Activated naive CD4-positive, alpha-beta T cell treated with anti-CD3 and anti-CD28 coated beads, Interleukin-2, amount 10 ng/mL, durations not matched to agents 7 days and 5 days (primary cell): ENCODE measurements at regions not wholly inside any gene's neighbourhood (a gene's known extent, or its start where the extent isn't known, plus 50 kb on each side); places are given as distances from the start of the nearest gene placed in this dataset.

ENCODE experiments used
- CTCF ChIA-PET: fragments of 350-600 bp; sonication (Branson Sonifier 250); formaldehyde crosslinking; loops from one replicate; lab custom pipeline; 2021; ENCODE audit warnings: antibody characterized with exemption; lab: Charles Lee
- DNase-seq: peaks from one replicate; pipeline ENCODE4 v3.0.0-alpha.2; 2020
- H3K27ac Mint-ChIP-seq: one replicate; pipeline ENCODE4 v1.8.0; 2021; ENCODE audit warnings: mild to moderate bottlenecking, moderate library complexity, mixed read lengths
- H3K27me3 Mint-ChIP-seq: one replicate; pipeline ENCODE4 v1.8.0; 2021; ENCODE audit warnings: mild to moderate bottlenecking, mixed read lengths
- H3K36me3 Mint-ChIP-seq: one replicate; pipeline ENCODE4 v1.8.0; 2021; ENCODE audit warnings: mixed read lengths
- H3K4me1 Mint-ChIP-seq: one replicate; pipeline ENCODE4 v1.8.0; 2021; ENCODE audit warnings: mixed read lengths
- H3K4me3 Mint-ChIP-seq: one replicate; pipeline ENCODE4 v1.8.0; 2021; ENCODE audit warnings: mild to moderate bottlenecking, moderate library complexity, mixed read lengths
- H3K9me3 Mint-ChIP-seq: one replicate; pipeline ENCODE4 v1.8.0; 2021; ENCODE audit warnings: mixed read lengths

DNA sequence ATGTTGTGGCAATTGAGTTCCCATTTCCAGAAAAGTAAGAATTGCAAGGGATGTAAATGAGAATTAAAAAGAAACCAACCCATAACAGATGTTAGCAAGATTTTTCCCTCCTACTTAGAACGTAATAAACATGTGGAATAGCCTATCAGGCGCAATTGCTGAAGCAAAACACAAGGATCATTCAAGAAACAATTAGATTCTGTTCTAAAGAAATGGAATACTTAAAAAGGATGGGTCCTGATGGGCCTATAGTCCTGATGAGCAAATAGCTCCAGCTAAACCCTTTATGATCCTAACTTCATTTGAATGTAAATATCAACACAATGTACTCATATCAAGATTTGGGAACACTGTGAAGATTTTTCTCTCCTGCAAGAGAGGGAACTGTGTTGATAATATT, 771.0 kb upstream of the CDH7 start:
- CTCF ChIA-PET, result no interaction called here
- Mint-ChIP-seq H3K36me3 (no peaks in the 10 kb centered on the region), H3K9me3 (peaks cover 4% of the 10 kb centered on the region), H3K4me3 (no peak overlapping the region), H3K4me1 (no peaks in the 10 kb centered on the region), H3K27me3 (no peaks in the 10 kb centered on the region), H3K27ac (no peak overlapping the region)
- no peak for DNase-seq

DNA sequence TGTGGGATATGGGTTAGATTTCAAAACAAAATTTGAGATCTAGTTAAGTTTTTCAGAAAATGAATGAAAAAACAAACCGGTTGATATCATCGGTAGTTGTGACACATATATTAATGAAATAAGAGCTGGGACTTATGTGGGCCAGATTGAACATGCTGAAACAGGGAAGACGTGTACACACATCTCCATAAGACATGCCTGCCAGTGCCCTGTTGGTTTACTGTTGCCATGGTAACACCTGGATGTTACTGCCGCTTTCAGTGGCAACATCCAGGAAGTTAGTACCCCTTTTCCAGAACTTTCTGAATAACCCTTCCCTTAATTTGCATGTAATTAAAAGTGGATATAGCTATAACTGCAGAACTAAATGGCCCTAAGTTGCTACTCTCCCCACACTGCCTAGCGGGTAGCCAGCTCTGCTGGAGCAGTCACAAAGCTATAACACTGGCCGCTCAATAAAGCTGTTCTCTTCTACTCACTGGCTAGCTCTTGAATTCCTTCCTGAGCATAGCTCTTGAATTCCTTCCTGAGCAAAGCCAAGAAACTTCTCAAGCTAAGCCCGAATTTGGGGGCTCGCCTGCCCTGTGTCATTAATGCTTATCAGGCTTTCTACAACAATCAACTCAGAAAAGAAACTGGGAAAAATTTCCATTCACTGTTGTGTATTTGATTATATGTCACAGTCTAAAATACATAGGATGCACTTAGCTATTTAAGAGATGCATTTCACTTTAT, 776.3 kb upstream of the CDH7 start:
- peaks cover 3% of the 10 kb centered on the region for H3K9me3 Mint-ChIP-seq
- no peak for DNase-seq
- CTCF ChIA-PET, result no interaction called here

GRCh38 chr18:64972545-64972944, 778.3 kb upstream of the CDH7 start:
- no peaks in the 10 kb centered on the region for H3K4me1 Mint-ChIP-seq
- no peaks in the 10 kb centered on the region for H3K27me3 Mint-ChIP-seq
- CTCF ChIA-PET, result no interaction called here
- no peak overlapping the region for H3K27ac Mint-ChIP-seq
- no peak for DNase-seq
- peaks cover 3% of the 10 kb centered on the region for H3K9me3 Mint-ChIP-seq
- H3K4me3 Mint-ChIP-seq, result no peak overlapping the region
- no peaks in the 10 kb centered on the region for H3K36me3 Mint-ChIP-seq

More for the DNA sequence above, 776.3 kb upstream of the CDH7 start:
- H3K36me3 Mint-ChIP-seq, result no peaks in the 10 kb centered on the region
- no peak overlapping the region for H3K27ac Mint-ChIP-seq
- H3K4me1 Mint-ChIP-seq, result no peaks in the 10 kb centered on the region
- no peak overlapping the region for H3K4me3 Mint-ChIP-seq
- no peaks in the 10 kb centered on the region for H3K27me3 Mint-ChIP-seq

DNA sequence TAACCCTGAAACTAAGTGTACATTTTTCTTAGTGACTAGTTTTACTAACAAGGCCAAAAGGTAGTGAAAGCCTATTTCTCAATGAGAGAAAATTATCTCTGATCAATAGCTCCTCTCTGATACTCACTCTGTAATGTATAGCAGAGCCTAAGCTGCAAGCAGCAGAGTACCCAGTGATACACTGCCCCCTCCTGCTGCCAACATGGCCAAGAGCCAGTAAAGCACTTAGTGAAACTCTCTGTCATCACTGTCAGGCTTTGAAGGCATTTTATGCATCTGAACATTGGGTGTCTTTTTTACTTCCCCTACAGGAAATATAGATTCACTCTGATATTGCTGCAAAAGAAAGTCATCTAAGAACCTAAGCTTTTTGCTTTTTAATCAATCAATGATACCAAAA, 784.1 kb upstream of the CDH7 start:
- no peak for DNase-seq
- Mint-ChIP-seq H3K27me3 (no peaks in the 10 kb centered on the region), H3K27ac (no peak overlapping the region), H3K36me3 (no peaks in the 10 kb centered on the region), H3K4me3 (no peak overlapping the region), H3K4me1 (no peaks in the 10 kb centered on the region), H3K9me3 (no peaks in the 10 kb centered on the region)
- CTCF ChIA-PET, result no interaction called here

DNA sequence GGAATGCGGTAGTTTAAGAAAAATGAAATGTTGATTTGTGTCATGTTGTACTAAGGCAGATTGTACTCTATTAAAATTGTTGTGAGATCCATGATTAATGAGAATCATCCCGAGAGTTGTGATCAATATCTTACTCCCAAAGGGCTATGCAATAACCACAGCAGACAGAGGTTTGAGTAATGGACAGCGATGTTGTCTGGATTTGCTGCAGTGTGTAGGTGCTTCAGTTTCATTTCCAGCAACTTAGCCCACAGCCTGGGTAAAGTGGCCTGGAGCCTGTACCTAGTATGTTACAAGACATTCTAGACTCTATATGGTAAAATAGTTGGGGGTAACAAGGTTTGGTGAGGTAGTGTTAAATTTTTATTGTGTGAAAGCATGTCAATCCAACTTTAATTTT, 794.3 kb upstream of the CDH7 start:
- no peak overlapping the region for H3K4me3 Mint-ChIP-seq
- H3K27me3 Mint-ChIP-seq, result no peaks in the 10 kb centered on the region
- H3K9me3 Mint-ChIP-seq, result peaks cover 2% of the 10 kb centered on the region
- H3K27ac Mint-ChIP-seq, result no peak overlapping the region
- CTCF ChIA-PET, result no interaction called here
- H3K4me1 Mint-ChIP-seq, result no peaks in the 10 kb centered on the region
- H3K36me3 Mint-ChIP-seq, result no peaks in the 10 kb centered on the region
- DNase-seq, result no peak

GRCh38 chr18:64949885-64950284, 800.9 kb upstream of the CDH7 start:
- Mint-ChIP-seq H3K4me1 (no peaks in the 10 kb centered on the region), H3K4me3 (no peak overlapping the region), H3K27ac (no peak overlapping the region), H3K36me3 (no peaks in the 10 kb centered on the region), H3K27me3 (no peaks in the 10 kb centered on the region), H3K9me3 (peaks cover 24% of the 10 kb centered on the region)
- no peak for DNase-seq
- CTCF ChIA-PET, result no interaction called here

- no peak for DNase-seq
- H3K36me3 Mint-ChIP-seq, result no peaks in the 10 kb centered on the region
- H3K4me1 Mint-ChIP-seq, result no peaks in the 10 kb centered on the region
- no peaks in the 10 kb centered on the region for H3K27me3 Mint-ChIP-seq
- H3K27ac Mint-ChIP-seq, result no peak overlapping the region
- H3K4me3 Mint-ChIP-seq, result no peak overlapping the region
- peaks cover 8% of the 10 kb centered on the region for H3K9me3 Mint-ChIP-seq
- CTCF ChIA-PET, result no interaction called here
Measured at GRCh38 chr18:64936671-64937070, 787.8 kb upstream of the LINC00305 start.

GRCh38 chr18:64929036-64929435, 780.1 kb upstream of the LINC00305 start:
- Mint-ChIP-seq H3K4me3 (no peak overlapping the region), H3K36me3 (no peaks in the 10 kb centered on the region), H3K27me3 (no peaks in the 10 kb centered on the region), H3K9me3 (peaks cover 4% of the 10 kb centered on the region), H3K4me1 (no peaks in the 10 kb centered on the region), H3K27ac (no peak overlapping the region)
- CTCF ChIA-PET, result no interaction called here
- DNase-seq, result no peak

- Mint-ChIP-seq H3K4me3 (no peak overlapping the region), H3K27me3 (no peaks in the 10 kb centered on the region), H3K36me3 (no peaks in the 10 kb centered on the region), H3K4me1 (no peaks in the 10 kb centered on the region), H3K9me3 (peaks cover 5% of the 10 kb centered on the region), H3K27ac (no peak overlapping the region)
- DNase-seq, result no peak
- CTCF ChIA-PET, result no interaction called here
Measured at GRCh38 chr18:64919971-64920570, 771.2 kb upstream of the LINC00305 start.

DNA sequence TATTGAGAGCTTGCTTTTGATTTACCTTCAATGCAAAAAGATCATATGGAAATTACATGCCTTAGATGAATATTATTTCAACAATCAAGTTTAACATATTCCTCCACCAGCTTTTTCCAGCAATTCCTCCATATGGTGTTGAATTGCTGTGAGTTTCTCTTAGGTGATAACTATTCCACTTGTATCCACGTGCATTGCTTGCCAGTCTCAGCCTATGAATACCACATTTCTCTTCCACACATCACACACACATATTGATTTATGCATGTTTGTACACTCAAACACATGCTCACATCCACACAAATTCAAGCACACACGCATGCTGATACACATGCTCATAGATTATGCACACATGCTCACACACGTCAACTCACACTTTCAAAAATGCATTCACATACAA, 770.0 kb upstream of the LINC00305 start:
- no peaks in the 10 kb centered on the region for H3K4me1 Mint-ChIP-seq
- no peak overlapping the region for H3K27ac Mint-ChIP-seq
- H3K9me3 Mint-ChIP-seq, result peaks cover 5% of the 10 kb centered on the region
- CTCF ChIA-PET, result no interaction called here
- H3K4me3 Mint-ChIP-seq, result no peak overlapping the region
- no peaks in the 10 kb centered on the region for H3K27me3 Mint-ChIP-seq
- no peak for DNase-seq
- no peaks in the 10 kb centered on the region for H3K36me3 Mint-ChIP-seq

DNA sequence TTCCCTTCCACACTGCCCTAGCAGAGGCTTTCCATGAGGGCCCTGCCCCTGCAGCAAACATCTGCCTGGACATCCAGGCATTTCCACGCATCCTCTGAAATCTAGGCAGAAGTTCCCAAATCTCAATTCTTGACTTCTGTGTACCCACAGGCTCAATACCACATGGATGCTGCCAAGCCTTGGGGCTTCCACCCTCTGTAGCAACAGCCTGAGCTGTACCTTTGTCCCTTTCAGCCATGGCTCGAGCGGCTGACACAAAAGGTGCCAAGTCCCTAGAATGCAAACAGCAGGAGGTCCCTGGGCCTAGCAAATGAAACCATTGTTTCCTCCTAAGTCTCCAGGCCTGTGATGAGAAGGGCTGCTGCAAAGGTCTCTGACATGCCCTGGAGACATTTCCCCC, 744.5 kb upstream of the LINC00305 start:
- no peaks in the 10 kb centered on the region for H3K27me3 Mint-ChIP-seq
- H3K4me1 Mint-ChIP-seq, result no peaks in the 10 kb centered on the region
- DNase-seq, result no peak
- H3K9me3 Mint-ChIP-seq, result peaks cover 8% of the 10 kb centered on the region
- H3K27ac Mint-ChIP-seq, result no peak overlapping the region
- H3K36me3 Mint-ChIP-seq, result no peaks in the 10 kb centered on the region
- CTCF ChIA-PET, result no interaction called here
- no peak overlapping the region for H3K4me3 Mint-ChIP-seq

DNA sequence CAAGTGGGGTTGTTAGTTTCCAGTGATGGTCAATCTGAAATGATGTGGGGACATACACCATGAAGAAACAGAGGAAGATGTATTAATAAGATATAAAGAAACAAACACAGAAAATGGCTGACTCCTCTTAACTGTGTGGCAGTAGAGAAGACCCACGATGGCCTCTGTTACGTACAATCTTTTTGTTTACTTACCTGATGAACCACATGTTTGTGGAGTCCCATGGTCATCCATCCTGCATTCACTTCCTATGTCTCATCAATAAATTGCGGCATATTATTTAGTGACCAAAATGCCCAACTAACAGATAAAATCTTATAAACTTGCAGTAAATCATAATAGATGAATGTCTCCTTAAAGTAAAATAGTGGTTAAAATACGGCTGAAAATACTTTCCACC, 740.1 kb upstream of the LINC00305 start:
- Mint-ChIP-seq H3K4me3 (no peak overlapping the region), H3K4me1 (no peaks in the 10 kb centered on the region), H3K27me3 (no peaks in the 10 kb centered on the region), H3K9me3 (peaks cover 6% of the 10 kb centered on the region), H3K36me3 (no peaks in the 10 kb centered on the region), H3K27ac (no peak overlapping the region)
- no peak for DNase-seq
- CTCF ChIA-PET, result no interaction called here

DNA sequence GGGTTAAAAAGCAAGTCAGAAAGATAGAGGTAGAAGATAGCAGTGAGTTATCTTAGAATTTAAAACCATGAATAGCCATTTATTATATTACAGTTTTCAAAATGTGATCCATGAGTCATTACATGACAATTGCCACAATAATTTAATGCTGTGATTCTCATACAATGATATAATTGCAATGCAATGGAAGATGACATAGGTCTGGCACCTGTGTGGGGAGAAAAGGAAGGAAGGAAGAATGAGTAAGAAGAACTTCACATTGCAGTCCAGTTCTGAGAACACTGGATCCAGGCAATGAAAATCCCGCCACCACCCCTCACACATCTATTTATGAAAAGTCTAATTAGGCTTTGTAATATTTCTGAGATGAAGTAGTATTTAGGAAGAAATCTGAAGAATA, 738.1 kb upstream of the LINC00305 start:
- Mint-ChIP-seq H3K4me3 (no peak overlapping the region), H3K9me3 (peaks cover 5% of the 10 kb centered on the region), H3K27ac (no peak overlapping the region), H3K4me1 (no peaks in the 10 kb centered on the region), H3K27me3 (no peaks in the 10 kb centered on the region), H3K36me3 (no peaks in the 10 kb centered on the region)
- DNase-seq, result no peak
- CTCF ChIA-PET, result no interaction called here

DNA sequence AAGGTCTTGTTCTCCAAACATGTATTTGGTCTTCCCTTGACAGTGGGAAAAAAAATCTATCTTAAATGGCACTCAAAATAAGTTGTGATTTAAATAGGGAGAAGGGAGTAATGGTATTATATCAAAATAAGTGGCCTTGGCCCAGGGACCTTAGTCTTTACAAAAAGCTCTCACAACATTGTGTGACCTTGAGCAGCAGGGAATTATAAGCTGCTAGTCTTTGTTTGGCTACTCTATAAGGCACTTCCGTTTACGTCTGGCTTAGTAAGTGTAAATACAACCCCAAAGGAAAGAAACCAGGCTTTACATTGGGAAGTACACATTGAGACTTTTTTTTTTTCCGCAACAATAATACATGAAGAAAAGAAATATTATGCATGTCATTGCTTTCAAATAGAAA, 734.0 kb upstream of the LINC00305 start:
- DNase-seq, result no peak
- H3K9me3 Mint-ChIP-seq, result peaks cover 3% of the 10 kb centered on the region
- H3K27me3 Mint-ChIP-seq, result no peaks in the 10 kb centered on the region
- no peaks in the 10 kb centered on the region for H3K36me3 Mint-ChIP-seq
- CTCF ChIA-PET, result interaction anchor here (0.7 kb wide), 1 partner anchor 97 kb away, joined by 3 read pairs; no protein-coding TSS in a partner anchor
- no peak overlapping the region for H3K27ac Mint-ChIP-seq
- no peaks in the 10 kb centered on the region for H3K4me1 Mint-ChIP-seq
- no peak overlapping the region for H3K4me3 Mint-ChIP-seq

DNA sequence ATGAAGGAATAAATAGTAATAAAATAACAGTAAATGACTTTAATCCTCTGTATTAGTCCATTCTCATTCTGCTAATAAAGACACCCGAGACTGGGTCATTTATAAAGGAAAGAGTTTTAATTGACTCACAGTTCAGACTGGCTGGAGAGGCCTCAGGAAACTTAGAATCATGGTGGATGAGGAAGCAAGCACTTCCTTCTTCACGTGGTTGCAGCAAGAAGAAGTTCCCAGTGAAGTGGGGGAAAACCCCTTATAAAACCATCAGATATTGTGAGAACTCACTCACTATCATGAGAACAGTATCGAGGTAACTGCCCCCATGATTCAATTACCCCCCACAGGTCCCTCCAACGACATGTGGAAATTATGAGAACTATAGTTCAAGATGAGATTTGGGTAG, 727.9 kb upstream of the LINC00305 start:
- no peaks in the 10 kb centered on the region for H3K4me1 Mint-ChIP-seq
- no peak for DNase-seq
- CTCF ChIA-PET, result no interaction called here
- no peak overlapping the region for H3K27ac Mint-ChIP-seq
- no peaks in the 10 kb centered on the region for H3K27me3 Mint-ChIP-seq
- no peak overlapping the region for H3K4me3 Mint-ChIP-seq
- H3K36me3 Mint-ChIP-seq, result no peaks in the 10 kb centered on the region
- H3K9me3 Mint-ChIP-seq, result peaks cover 10% of the 10 kb centered on the region
